IMR-90 (cell line): ENCODE measurements at regions not wholly inside any gene's neighbourhood (a gene's known extent, or its start where the extent isn't known, plus 50 kb on each side); places are given as distances from the start of the nearest gene placed in this dataset.

Experiments
- ATAC-seq: fragments of 200-7000 bp; cut with Tn5 transposase; 2 replicates; pipeline ENCODE4 v1.9.1; 2020; ENCODE audit warnings: low read depth, mild to moderate bottlenecking, moderate library complexity
- BruUV-seq: library from RNA; stranded (reverse); fragments of 400-500 nt; replicated peaks from 2 replicates; lab custom pipeline; 2021; lab: Mats Ljungman, UMichigan
- CTCF ChIA-PET: fragments of 300-600 bp; formaldehyde crosslinking; extraction: SDS; loops from one replicate; lab custom pipeline; 2021; ENCODE audit warnings: antibody characterized with exemption; lab: Yijun Ruan, JAX
- POLR2A ChIA-PET: fragments of 300-600 bp; sonication (Branson Sonifier 250); formaldehyde crosslinking; loops from one replicate; lab custom pipeline; 2022; ENCODE audit warnings: antibody characterized with exemption; ENCODE audit not compliant: unreplicated experiment; lab: Charles Lee
- DNase-seq: peaks from one replicate; pipeline ENCODE4 v3.0.0; 2013
- H2AFZ ChIP-seq: replicated peaks from 2 replicates; pipeline ENCODE3; 2013; ENCODE audit warnings: low read length, mild to moderate bottlenecking; ENCODE audit not compliant: poor library complexity
- H2AK5ac ChIP-seq: 2 replicates; pipeline ENCODE4 v1.6.1; 2013; ENCODE audit warnings: low read depth, low read length, inconsistent platforms
- H2AK9ac ChIP-seq: replicated peaks from 2 replicates; pipeline ENCODE3; 2013; ENCODE audit warnings: mild to moderate bottlenecking, low read depth, low read length, moderate library complexity; ENCODE audit not compliant: poor library complexity
- H2BK120ac ChIP-seq: 2 replicates; pipeline ENCODE4 v1.6.1; 2013; ENCODE audit warnings: low read depth, low read length, inconsistent platforms
- H2BK15ac ChIP-seq: 3 replicates; pipeline ENCODE4 v1.6.1; 2013; ENCODE audit warnings: low read depth, low read length, inconsistent platforms
- H2BK20ac ChIP-seq: 2 replicates; pipeline ENCODE4 v1.6.1; 2013; ENCODE audit warnings: low read depth, mild to moderate bottlenecking, inconsistent platforms, low read length, moderate library complexity
- H2BK5ac ChIP-seq: 2 replicates; pipeline ENCODE4 v1.6.1; 2013; ENCODE audit warnings: mild to moderate bottlenecking, low read depth, low read length, inconsistent platforms; ENCODE audit not compliant: poor library complexity, severe bottlenecking
- H3K14ac ChIP-seq: replicated peaks from 2 replicates; pipeline ENCODE4 v1.6.1; 2013; ENCODE audit warnings: low read depth, low read length, inconsistent platforms
- H3K18ac ChIP-seq: 2 replicates; pipeline ENCODE4 v1.6.1; 2013; ENCODE audit warnings: low read depth, low read length, control low read depth
- H3K23ac ChIP-seq: 2 replicates; pipeline ENCODE4 v1.6.1; 2013; ENCODE audit warnings: low read depth, low read length, inconsistent platforms
- H3K27ac ChIP-seq: 2 replicates; pipeline ENCODE4 v1.5.1; 2013; ENCODE audit warnings: mild to moderate bottlenecking, control low read depth, low read length; ENCODE audit not compliant: insufficient read depth
- H3K27me3 ChIP-seq: 2 replicates; pipeline ENCODE4 v1.6.1; 2013; ENCODE audit warnings: low read length; ENCODE audit not compliant: control insufficient read depth, insufficient read depth
- H3K36me3 ChIP-seq: 2 replicates; pipeline ENCODE4 v1.6.1; 2013; ENCODE audit warnings: low read length, mixed read lengths; ENCODE audit not compliant: control insufficient read depth, insufficient read depth
- H3K4ac ChIP-seq: 2 replicates; pipeline ENCODE4 v1.6.1; 2013; ENCODE audit warnings: low read depth, low read length, inconsistent platforms
- H3K4me1 ChIP-seq: 2 replicates; pipeline ENCODE4 v1.6.1; 2013; ENCODE audit warnings: low read length, mixed read lengths; ENCODE audit not compliant: control insufficient read depth, insufficient read depth
- H3K4me2 ChIP-seq: 2 replicates; pipeline ENCODE4 v1.6.1; 2013; ENCODE audit warnings: low read depth, mild to moderate bottlenecking, control low read depth, low read length, moderate library complexity
- H3K4me3 ChIP-seq: 2 replicates; pipeline ENCODE4 v1.5.1; 2013; ENCODE audit warnings: low read depth, mild to moderate bottlenecking, control low read depth, low read length, moderate library complexity; ENCODE audit not compliant: insufficient read depth
- H3K56ac ChIP-seq: 2 replicates; pipeline ENCODE4 v1.6.1; 2013; ENCODE audit warnings: low read length, inconsistent platforms; ENCODE audit not compliant: insufficient read depth; ENCODE audit errors: extremely low read depth
- H3K79me1 ChIP-seq, 2 experiments: 2 replicates each; pipeline ENCODE4 v1.6.1; 2013; ENCODE audit warnings: low read length in 2 of 2, inconsistent platforms in 1 of 2, low read depth in 1 of 2
- H3K9ac ChIP-seq: 2 replicates; pipeline ENCODE4 v1.6.1; 2013; ENCODE audit warnings: low read depth, low read length, control low read depth
- H3K9me1 ChIP-seq: 2 replicates; pipeline ENCODE4 v1.6.1; 2013; ENCODE audit warnings: low read length, inconsistent platforms; ENCODE audit not compliant: insufficient read depth
- H3K9me3 ChIP-seq: 2 replicates; pipeline ENCODE4 v1.6.1; 2013; ENCODE audit warnings: low read length; ENCODE audit not compliant: control insufficient read depth, insufficient read depth
- H4K20me1 ChIP-seq: 2 replicates; pipeline ENCODE4 v1.6.1; 2013; ENCODE audit warnings: low read length, inconsistent platforms; ENCODE audit not compliant: insufficient read depth
- H4K5ac ChIP-seq: 2 replicates; pipeline ENCODE4 v1.6.1; 2013; ENCODE audit warnings: mild to moderate bottlenecking, low read depth, low read length, control low read depth
- H4K8ac ChIP-seq, 2 experiments: 2 replicates each; pipeline ENCODE4 v1.6.1; 2013; ENCODE audit warnings: low read depth in 2 of 2, low read length in 2 of 2, control low read depth in 1 of 2, inconsistent platforms in 1 of 2
- H4K91ac ChIP-seq: 2 replicates; pipeline ENCODE4 v1.6.1; 2013; ENCODE audit warnings: low read depth, low read length, inconsistent platforms; ENCODE audit not compliant: insufficient read depth
- BHLHE40 ChIP-seq: fragments of 150-350 bp; IDR thresholded peaks from 2 replicates; pipeline ENCODE4 v1.6.1; 2016; ENCODE audit warnings: mild to moderate bottlenecking, low read depth, low read length
- ELK1 ChIP-seq: fragments of 150-350 bp; IDR thresholded peaks from 2 replicates; pipeline ENCODE4 v1.6.1; 2016; ENCODE audit warnings: low read depth, mild to moderate bottlenecking, low read length, moderate library complexity, borderline replicate concordance
- MAFK ChIP-seq: IDR thresholded peaks from 2 replicates; pipeline ENCODE4 v1.6.1; 2012; ENCODE audit warnings: low read depth, low read length, improper control_type of control experiment
- dilution Hi-C: fragments of 300-500 bp; cut with HindIII; formaldehyde crosslinking; loops from one replicate; pipeline ENCODE4 v1.14.3; 2018; ENCODE audit warnings: low sequenced_read_pairs; ENCODE audit not compliant: unreplicated experiment
- in situ Hi-C: fragments of 300-500 bp; cut with MboI; formaldehyde crosslinking; loops from 3 replicates; pipeline ENCODE4 v1.14.3; 2019; ENCODE audit warnings: low sequenced_read_pairs, inconsistent platforms, mixed read lengths
- intact Hi-C: fragments of 100-400 bp; cut with micrococcal nuclease; formaldehyde crosslinking; loops from 2 replicates; pipeline ENCODE4 v1.10.0; 2022

GRCh38 chr15:60087561-60087960, 83.5 kb downstream of the FOXB1 start:
- Histone ChIP-seq H3K27ac (no peak overlapping the region), H3K14ac (no peak overlapping the region), H2BK5ac (no peak overlapping the region), H3K4me3 (no peak overlapping the region), H4K20me1 (no peaks in the 10 kb centered on the region), H4K91ac (no peak overlapping the region), H3K4me1 (peaks cover 2% of the 10 kb centered on the region; the same call in 1 of the 2 replicates), H4K8ac (no peak overlapping the region), H3K9me3 (no peaks in the 10 kb centered on the region), H2AK9ac (no peak overlapping the region), H3K9ac (no peak overlapping the region), H3K9me1 (no peaks in the 10 kb centered on the region), H3K56ac (no peak overlapping the region), H3K36me3 (no peaks in the 10 kb centered on the region), H2BK120ac (no peak overlapping the region), H4K5ac (no peak overlapping the region), H2BK20ac (no peak overlapping the region), H3K18ac (no peak overlapping the region), H3K23ac (no peak overlapping the region), H3K27me3 (peaks cover 8% of the 10 kb centered on the region), H2AK5ac (no peak overlapping the region), H3K4ac (no peak overlapping the region), H3K79me1 (no peaks in the 10 kb centered on the region), H3K4me2 (no peak overlapping the region), H2AFZ (no peak overlapping the region), H2BK15ac (no peak overlapping the region)
- BruUV-seq: no TSS peak
- ChIA-PET POLR2A (no interaction called here), CTCF (no interaction called here)
- intact Hi-C loops: no loop called here
- dilution Hi-C loops: no loop called here
- TF ChIP-seq BHLHE40: no peak
- TF ChIP-seq ELK1: no peak
- no peak for TF ChIP-seq MAFK
- no peak for ATAC-seq
- in situ Hi-C loops: no loop called here
- no peak for DNase-seq
